ENCODE measurements at regions not wholly inside any gene's neighbourhood (a gene's known extent, or its start where the extent isn't known, plus 50 kb on each side); places are given as distances from the start of the nearest gene placed in this dataset.

GRCh38 chr6:8551386-8551785 lies 116.0 kb upstream of the SLC35B3 start:
- no peak for DNase-seq

GRCh38 chr6:8549074-8549790 lies 113.9 kb upstream of the SLC35B3 start:
- no peak for DNase-seq

- no peak for DNase-seq
These were observed 111.2 kb upstream of the SLC35B3 start for GRCh38 chr6:8546496-8546895.

- no peak for DNase-seq
These were observed 110.0 kb upstream of the SLC35B3 start for GRCh38 chr6:8545336-8545735.

GRCh38 chr6:8543714-8544113 lies 108.4 kb upstream of the SLC35B3 start:
- DNase-seq = no peak

GRCh38 chr6:8539453-8539852 lies 104.1 kb upstream of the SLC35B3 start:
- peak in 2 of 4 experiments; percentile 16 to 27 for DNase-seq

GRCh38 chr6:8536122-8536521 lies 100.8 kb upstream of the SLC35B3 start:
- DNase-seq = no peak

GRCh38 chr6:8535519-8535918 lies 100.2 kb upstream of the SLC35B3 start:
- no peak for DNase-seq

- DNase-seq = no peak
These were observed 95.6 kb upstream of the SLC35B3 start for GRCh38 chr6:8530785-8531435.

- no peak for DNase-seq
These were observed 93.9 kb upstream of the SLC35B3 start for GRCh38 chr6:8529250-8529649.

GRCh38 chr6:8527818-8528217 lies 92.5 kb upstream of the SLC35B3 start:
- DNase-seq = no peak

- no peak for DNase-seq
These were observed 91.3 kb upstream of the SLC35B3 start for GRCh38 chr6:8526624-8527023.

GRCh38 chr6:8525370-8525769 lies 90.0 kb upstream of the SLC35B3 start:
- no peak for DNase-seq

- DNase-seq = no peak
These were observed 77.8 kb upstream of the SLC35B3 start for GRCh38 chr6:8513174-8513573.

- no peak for DNase-seq
These were observed 71.9 kb upstream of the SLC35B3 start for GRCh38 chr6:8507286-8507685.

- no peak for DNase-seq
These were observed 70.8 kb upstream of the SLC35B3 start for GRCh38 chr6:8506126-8506525.

- DNase-seq = peak in 1 of 4 experiments; percentile 4
These were observed 64.2 kb upstream of the SLC35B3 start for GRCh38 chr6:8499540-8499939.

- no peak for DNase-seq
These were observed 59.4 kb upstream of the SLC35B3 start for GRCh38 chr6:8494730-8495129.

GRCh38 chr6:8492536-8493133 lies 57.3 kb upstream of the SLC35B3 start:
- no peak for DNase-seq
